SU-DHL-6 (cell line): ENCODE measurements at regions not wholly inside any gene's neighbourhood (a gene's known extent, or its start where the extent isn't known, plus 50 kb on each side); places are given as distances from the start of the nearest gene placed in this dataset.

ENCODE experiments used
- EZH2phosphoT487 ChIP-seq: fragments of 200-600 bp; sonication (generic), shearing (Covaris generic); conservative IDR thresholded peaks from 2 replicates; pipeline ENCODE4 v1.6.1; 2018; ENCODE audit warnings: mild to moderate bottlenecking, antibody characterized with exemption, low read length, moderate library complexity, mixed read lengths
- TF ChIP-seq, protein P1 (sequence below): fragments of 200-600 bp; sonication (generic); IDR thresholded peaks from one replicate; pipeline ENCODE4 v1.5.1; 2017; ENCODE audit warnings: antibody characterized with exemption, mild to moderate bottlenecking, low read length, moderate library complexity; ENCODE audit not compliant: insufficient read depth, poor library complexity, severe bottlenecking

DNA sequence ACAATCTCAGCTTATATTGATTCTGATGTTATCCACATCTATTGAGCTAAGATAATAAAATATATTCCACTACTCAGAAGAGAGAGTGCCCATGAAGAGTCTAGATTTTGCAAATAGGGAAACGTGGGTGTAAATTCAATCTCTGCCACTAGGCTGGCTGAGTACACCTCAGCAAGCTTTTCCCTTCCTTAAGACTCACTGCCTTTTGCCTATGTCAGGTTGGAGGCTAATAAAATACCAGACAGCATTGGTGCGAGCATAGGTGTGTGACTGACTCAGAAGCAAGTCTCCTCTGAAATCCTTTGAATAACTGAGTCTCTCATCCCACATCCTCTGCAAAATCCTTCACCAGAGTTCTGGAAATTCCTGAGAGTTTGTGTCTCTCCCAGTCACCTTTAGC, 405.4 kb upstream of the CPEB2 start:
- TF ChIP-seq EZH2phosphoT487 = no peak
- TF ChIP-seq, protein P1, sequence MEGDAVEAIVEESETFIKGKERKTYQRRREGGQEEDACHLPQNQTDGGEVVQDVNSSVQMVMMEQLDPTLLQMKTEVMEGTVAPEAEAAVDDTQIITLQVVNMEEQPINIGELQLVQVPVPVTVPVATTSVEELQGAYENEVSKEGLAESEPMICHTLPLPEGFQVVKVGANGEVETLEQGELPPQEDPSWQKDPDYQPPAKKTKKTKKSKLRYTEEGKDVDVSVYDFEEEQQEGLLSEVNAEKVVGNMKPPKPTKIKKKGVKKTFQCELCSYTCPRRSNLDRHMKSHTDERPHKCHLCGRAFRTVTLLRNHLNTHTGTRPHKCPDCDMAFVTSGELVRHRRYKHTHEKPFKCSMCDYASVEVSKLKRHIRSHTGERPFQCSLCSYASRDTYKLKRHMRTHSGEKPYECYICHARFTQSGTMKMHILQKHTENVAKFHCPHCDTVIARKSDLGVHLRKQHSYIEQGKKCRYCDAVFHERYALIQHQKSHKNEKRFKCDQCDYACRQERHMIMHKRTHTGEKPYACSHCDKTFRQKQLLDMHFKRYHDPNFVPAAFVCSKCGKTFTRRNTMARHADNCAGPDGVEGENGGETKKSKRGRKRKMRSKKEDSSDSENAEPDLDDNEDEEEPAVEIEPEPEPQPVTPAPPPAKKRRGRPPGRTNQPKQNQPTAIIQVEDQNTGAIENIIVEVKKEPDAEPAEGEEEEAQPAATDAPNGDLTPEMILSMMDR = no peak
